GM18867 (cell line): ENCODE measurements at regions not wholly inside any gene's neighbourhood (a gene's known extent, or its start where the extent isn't known, plus 50 kb on each side); places are given as distances from the start of the nearest gene placed in this dataset.
A peak's percentile ranks its signal among the peaks of the same experiment; 100 is the strongest.
"Not testable (repeated sequence)": the region's sequence is repeated elsewhere in the genome, so short reads cannot be mapped to it uniquely, and the experiment has no call there.

ENCODE experiments used
- ATAC-seq: cut with Tn5 transposase; IDR thresholded peaks from one replicate; pipeline ENCODE4 v1.9.1; 2021; ENCODE audit warnings: mild to moderate bottlenecking, moderate library complexity; ENCODE audit not compliant: unreplicated experiment

DNA sequence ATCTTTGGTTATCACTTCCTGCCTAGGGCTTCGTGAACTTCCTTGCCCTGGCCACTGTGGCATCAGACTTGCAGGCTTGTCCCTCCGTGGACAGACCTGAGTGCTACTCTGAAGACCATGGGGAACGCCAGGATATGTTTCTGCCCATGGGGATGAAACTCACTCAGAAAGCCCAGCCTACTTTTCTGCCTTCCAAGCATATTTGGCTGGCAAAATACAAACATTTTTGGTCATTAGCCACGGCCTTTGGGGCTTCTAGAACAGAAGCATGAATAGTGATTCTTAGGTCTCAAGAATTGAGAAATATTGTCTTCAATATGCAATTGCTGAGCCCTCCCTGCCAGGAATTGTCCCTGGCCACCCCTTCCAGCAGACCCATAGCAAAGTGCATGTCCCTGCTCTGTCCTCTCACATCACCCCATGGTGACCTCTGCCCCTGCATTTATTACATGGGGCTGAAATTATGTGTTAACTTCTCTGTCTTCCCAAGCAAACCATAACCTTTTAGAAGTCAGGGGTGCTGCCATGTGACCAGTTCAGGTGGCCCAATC, 152.4 kb downstream of the OSR1 start:
- no peak for ATAC-seq

DNA sequence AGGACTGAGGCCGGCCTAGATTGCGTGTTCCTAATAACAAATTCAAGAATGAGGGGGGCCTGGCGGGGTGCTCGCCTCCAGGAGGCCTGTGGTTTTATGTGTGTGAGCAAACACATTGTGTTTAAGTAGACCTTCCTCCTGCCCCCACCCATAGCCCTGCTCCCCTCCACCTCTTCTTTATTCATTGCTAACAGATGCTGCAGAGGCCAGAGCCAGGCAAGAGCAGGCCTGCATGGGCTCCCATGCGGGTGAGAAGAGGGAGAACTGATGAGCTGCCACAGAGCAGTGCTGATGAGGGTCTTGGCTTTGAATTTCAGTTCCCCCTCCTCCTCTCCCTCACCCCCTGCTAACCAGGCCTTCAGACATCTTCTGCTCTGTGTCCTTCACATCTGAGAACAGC, 154.6 kb downstream of the OSR1 start:
- no peak for ATAC-seq

DNA sequence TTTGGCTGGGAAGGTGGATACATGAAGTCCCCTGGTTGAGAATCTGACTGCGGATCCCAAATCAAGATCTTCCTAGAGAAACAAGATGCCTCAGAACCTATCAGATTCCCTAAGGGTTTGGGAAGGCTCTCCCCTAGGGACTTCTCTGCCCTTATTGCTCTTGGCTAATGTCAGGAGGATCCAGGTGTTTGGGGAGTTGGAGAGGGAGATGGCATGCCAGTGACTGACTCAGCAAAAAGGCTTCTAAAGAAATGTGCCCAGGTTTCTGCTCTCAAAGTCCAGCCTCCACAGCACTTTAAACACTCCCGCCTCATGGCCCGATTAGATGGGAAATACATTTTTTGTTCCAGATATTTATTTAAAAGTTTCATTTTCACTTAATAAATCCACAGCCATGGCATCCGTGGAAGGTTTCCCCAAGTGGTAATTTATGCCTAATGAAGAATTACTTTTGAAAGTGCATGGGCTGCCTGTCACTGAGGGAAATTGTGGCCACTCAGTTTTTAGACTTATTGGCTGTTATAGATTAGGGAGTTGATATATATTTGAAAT, 156.4 kb downstream of the OSR1 start:
- ATAC-seq: no peak

DNA sequence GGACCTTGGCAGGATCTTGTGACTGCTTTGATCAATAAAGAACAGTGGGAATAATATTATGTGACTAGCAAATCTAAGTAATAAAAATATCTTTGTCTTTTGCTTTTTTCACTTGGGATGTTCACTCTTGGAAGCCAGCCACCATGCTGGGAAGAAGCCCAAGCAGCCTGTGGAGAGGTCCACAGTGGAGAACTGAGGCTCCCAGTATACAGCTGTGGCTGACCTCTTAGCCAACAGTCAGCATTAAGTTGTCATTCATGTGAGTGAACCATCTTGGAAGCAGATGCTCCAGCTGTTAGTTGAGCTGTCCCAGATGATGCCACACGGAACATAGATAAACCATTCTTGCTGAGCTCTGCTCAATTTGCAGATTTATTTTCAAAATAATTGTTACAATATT, 160.0 kb downstream of the OSR1 start:
- ATAC-seq: no peak

DNA sequence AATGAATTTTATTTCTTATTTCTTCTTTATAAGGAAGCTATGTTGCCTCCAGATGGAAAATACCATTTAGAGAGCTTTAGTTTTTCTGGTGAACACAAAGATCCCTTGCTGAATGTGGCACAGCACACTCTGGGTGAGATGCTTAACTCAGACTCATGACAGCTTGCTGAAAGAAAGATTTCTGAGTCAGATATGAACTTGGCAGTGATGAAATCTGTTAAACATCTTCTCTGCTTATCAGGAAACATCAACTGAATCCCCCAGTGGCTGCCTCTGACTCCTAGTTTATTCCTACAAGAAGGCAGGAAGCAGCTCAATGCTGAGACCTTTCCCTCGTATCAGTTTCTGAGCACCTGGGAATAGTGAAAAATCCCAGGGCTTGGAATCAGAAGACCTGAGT, 162.8 kb downstream of the OSR1 start:
- ATAC-seq: no peak

DNA sequence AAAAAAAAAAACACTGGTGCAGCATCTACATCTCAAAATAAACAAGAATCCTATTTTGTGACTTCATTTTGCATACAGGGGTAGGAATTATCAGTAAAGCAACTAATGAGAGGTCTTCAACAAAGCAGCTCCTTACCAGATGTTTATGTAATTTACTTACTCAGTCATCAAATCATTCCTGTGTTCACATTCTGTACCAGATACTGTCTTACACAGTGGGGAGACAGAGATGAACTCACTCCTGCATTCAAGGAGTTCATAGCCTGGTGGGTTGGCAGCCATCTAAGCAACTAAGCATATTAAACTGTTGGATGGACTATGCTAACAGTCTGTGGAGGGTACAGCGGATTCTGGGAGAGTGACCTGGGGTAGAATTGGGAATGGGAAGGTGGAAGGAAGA, 169.0 kb downstream of the OSR1 start:
- no peak for ATAC-seq

DNA sequence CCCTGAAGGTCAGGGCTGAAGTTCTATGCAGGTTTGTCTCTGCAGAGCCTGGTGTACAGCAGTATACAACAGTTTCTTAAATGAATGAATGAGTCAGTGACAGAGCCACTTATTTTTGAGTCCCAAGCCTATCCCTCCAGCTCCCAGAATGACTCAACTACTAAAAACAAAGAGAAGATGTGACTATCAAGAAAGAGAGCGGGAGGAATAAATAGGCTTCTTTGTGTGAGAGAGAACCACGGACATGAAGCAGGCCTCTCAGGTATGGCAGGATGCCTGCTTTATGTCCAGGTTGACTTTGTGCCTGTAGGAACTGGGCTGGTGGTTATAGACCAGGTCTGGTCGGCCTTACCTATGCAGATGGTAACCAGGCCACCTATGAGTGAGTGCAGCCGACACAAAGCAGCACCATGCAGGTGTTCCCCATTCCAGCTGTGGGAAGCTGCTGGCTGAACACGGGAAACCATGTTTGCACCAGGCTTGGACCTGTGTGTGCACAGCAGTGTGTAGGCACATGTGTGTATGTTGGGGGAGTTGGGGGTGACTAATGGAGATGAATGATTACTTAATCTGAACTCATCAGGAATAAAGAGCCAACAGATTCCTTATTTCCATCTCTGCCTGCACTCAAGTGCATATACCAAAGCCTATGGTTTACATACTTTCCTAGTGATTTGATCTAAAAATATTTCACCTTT, 171.0 kb downstream of the OSR1 start:
- ATAC-seq: no peak

DNA sequence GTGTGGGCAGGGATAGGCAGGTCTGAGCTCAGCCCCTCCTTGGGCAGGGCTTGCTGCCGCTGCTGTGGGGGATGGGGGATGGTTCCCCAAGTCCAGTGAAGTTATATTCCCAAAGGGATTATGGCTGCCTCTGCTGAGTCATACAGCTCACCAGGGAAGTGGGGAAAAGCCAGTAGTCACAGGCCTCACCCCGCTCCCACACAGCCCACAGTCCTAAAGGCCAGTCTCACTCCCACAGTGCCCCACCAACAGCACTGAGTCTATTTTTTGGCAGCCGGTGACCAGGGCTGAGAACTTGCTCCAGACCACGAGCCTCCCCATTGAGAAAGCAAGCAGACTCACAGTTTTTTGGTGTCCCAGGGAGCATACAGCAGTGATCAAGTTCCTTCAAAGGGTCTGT, 173.3 kb downstream of the OSR1 start:
- ATAC-seq: no peak

DNA sequence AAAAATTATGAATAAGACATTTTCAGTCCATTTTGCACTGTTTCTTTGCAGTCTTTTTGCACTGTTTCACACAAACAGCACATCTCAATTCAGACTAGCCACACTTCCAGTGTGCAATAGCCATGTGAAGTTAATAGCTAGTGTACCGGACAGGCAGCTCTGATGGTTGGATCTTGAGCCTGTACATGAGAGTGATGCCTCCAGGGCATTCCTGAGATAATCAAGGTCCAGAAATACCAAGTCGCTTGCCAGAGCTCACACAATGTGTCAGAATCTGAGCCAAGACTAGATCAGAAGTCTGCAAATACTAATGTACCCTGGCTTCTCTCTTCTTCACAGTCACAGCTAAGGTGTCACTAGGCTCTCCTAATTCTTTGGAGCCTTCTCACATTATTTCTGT, 180.2 kb downstream of the OSR1 start:
- no peak for ATAC-seq

DNA sequence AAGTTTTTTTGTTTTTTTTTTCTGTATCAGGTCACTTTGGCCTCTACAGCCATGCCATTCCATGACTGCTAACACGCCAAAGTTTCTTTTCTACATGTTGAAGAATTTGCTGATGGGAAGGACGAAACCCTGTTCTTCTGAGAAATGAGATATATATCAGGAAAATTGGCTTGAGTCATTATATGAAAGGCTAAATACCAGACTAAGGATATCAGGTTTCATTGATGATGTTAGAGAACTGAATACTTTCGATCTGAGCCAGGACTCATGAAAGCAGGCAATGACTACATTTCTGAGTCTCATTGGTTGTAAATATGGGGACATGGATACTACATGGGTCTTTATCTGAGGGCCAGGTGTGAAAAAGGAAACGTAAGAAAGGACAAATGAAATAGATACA, 181.4 kb downstream of the OSR1 start:
- peak; percentile 53 for ATAC-seq

DNA sequence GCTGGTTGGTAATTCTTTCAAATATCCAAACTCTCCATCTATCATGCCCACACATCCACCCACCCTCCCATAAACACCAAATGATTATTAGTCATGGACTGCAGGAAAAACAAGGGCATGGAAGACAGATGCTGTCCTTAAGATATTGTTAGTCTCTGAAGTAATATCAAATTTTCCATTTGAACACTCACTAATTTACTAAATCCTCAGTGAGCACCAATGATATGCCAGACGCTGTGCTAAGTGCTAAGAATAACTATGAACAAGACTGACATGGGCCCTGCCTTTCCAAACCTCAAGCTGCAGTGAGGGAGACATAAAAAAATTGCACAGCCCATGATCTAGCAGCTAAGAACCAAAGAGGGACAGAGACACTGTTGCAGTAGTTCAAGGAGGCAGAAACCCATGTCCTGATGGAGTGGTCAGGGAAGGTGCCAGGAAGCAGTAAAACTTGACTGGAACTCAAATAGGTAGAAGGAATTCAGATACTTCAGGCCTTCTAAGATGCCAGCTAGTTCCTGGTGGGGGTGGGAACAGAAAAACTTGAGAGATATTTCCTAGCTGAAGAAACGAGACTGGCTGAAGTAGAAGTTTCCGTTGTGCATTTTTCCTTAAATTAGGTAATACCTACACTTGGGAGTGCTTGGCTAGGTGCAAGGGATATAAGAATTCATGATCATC, 182.1 kb downstream of the OSR1 start:
- ATAC-seq: no peak

DNA sequence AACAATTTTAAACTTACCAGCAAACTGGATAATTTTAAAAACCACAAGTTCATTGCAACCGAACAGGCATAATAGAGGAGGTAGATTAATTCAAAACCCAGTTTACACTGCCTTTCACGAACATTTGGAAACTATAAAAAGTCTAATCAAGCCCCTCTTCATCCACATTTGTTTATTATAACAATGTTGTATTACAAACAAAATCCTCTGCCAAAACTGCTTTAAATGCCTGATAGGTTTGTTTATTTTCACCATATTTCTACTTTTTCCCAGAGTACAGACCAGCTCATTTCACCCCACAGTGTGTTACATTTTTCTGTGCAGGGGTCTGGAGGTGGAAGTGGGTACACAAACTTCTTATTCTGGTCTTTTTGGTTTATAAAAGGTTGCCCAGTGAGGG, 184.2 kb downstream of the OSR1 start:
- ATAC-seq: no peak

DNA sequence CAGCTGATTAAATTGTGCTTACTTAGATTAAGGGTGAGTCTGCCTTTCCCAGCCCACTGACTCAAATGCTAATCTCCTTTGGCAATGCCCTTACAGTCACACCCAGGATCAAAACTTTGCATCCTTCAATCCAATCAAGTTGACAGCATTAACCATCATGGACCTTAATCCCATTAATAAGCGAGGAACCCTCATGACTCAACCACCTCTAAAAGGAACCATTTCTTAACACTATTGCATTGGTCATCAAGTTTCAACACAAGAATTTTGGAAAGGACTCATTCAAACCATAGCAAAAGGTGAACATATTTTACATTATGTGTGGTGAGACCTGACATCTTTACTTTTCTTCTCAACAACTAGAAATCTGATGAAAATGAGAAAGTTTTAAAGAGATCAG, 187.0 kb downstream of the OSR1 start:
- no peak for ATAC-seq

DNA sequence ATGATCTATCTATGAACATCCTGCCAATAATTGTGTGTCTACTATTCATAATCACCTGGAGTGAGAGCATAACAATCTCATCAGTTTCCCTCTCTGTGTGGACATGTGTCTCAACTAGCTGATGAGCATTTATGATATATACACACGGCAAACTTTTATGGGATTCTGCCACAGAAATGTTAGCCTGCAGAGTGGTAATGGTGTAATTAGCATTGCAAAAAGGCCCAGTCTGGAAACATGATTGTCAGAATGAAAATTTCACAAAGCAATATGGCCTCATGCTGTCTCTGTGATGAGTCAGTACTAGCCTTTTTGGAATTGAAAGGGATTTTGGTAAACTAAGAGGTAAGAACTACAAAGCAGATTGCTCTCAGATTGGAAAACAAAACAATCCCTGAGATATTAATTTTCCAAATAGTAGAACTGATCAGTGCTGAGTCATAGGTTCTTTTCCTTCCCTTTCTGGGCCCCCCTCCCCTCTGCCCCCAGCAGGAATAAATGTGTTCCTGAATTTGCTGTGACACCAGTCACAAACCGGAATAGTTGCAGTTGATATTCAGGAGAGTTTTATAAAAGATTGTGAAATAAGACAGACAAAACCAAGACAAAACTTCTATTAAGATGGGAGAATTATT, 189.2 kb downstream of the OSR1 start:
- no peak for ATAC-seq

DNA sequence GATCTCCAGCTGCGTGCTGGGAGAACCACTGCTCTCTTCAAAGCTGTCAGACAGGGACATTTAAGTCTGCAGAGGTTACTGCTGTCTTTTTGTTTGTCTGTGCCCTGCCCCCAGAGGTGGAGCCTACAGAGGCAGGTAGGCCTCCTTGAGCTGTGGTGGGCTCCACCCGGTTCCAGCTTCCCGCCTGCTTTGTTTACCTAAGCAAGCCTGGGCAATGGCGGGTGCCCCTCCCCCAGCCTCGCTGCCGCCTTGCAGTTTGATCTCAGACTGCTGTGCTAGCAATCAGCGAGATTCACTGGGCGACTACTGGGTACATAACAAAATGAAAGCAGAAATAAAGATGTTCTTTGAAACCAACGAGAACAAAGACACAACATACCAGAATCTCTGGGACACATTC, 194.3 kb downstream of the OSR1 start:
- not testable (repeated sequence) for ATAC-seq

DNA sequence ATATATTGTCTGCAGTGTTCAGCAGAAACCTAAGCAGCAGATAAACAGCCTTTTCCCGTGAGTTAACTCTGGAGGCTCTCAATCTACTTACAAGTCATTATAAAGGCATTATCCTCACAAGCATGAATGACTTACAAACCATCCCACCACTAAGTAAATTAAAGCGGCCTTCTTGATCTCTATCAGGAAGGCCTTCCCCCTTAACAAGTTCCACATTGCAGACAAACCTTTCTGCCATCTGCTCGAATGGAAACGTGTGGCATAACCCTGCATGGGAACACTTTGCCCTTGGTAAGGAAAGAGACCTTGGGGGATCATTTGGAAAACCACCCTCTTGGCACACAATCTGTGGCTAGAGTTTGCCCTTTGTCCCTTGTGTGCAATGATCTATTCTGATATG, 199.5 kb downstream of the OSR1 start:
- no peak for ATAC-seq

DNA sequence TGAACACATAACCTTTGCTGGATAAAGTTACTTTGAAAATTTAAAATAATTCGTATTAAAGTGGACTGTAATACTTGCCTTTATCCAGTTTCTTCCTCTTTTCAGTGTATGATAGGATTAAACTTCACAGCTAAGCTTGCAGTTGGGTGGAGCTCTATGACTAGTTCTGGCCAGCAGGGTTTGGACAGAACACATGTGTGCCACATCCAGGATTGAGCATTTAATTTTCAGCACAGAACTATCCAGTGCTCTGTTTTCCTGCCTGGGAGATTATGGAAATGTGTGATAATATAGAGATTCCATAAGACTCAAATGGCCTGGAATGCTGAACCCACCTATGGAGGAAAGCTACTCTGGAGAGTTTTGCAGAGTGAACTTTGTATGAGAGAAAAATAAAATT, 200.2 kb downstream of the OSR1 start:
- no peak for ATAC-seq

DNA sequence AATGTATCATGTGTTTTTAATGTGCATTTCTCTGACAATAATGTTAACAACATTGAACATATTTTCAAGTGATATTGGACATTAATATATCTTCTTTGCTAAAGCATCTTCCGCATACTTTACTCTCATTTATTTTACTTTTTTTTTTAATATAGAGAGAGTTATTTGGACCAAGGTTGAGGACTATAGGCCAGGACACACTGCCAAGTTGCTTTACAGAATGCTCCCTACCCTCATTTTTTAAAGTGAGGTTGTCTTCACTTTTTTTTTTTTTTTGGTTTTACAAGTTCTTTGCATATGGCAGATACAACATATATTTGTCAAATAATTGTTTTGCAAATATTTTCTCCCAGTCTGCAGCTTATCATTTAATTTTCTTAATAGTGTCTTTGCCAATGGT, 201.8 kb downstream of the OSR1 start:
- no peak for ATAC-seq

DNA sequence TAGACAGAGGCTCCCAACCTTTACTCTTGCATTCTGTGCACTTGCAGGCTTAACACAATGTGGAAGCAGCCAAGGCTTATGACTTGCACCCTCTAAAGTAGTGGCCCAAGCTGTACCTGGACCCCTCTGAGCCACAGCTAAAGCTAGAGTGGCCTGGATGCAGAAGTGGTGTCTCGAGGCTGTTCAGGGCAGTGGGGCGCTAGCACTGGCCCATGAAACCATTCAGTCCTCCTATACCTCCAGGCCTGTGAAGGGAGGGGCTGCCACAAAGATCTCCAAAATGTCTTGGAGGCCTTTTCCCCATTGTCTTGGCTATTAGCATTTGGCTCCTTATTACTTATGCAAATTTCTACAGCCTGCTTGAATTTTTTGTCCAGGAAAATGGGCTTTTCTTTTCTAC, 207.7 kb downstream of the OSR1 start:
- ATAC-seq: no peak

DNA sequence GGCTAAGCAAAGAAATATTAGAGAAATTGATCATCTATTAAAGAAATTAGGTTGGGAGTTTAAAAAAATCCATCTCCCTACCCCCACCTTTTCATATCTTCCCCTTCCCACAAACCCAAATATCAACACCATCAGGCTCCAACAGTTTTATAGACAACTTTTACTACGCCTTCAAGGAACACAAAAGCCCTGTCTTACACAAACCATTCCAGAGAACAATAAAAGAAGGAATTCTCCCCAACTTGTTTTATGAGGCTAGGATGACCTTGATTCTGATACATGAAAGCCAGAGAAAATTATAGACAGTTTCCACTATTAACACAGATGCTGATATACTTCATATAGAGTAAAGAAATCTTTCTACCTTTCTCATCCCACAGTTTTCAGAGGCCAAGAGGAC, 211.6 kb downstream of the OSR1 start:
- no peak for ATAC-seq

DNA sequence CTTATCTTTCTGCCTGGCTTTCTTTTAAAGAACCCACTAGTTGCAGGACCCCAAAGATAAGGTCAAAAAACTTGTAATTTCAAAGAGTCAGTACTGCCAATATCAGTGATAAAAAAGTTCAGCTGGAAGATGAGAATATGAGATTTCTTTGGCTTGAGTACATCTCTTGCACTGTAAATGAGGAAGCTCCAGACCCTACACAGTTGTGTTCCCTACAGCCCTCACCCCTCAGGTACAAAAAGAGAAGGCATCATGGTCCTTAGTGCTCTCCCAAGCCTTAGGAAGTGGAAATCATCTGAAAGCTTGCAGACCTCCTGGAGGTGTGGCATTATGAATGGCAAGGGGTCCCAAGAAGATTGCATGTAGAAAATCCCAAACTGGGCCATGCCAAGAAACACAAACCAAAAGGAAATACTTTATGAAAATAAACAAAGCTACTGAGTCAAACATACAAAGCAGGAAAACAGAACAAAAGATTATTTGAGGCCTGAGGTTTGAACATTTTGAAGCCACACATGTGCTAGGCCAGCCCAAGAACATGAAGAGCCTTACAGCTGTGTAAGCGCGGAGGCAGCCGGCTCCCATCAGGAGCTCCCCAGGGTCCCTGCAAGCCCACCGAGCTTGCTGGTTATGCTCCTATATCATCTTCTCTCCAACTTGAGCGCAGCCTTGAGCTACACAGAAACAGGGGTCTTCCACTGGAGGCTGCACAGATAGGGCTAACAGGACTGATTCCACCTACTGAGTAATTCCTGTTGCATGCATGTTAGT, 217.0 kb downstream of the OSR1 start:
- ATAC-seq: no peak
